ENCODE measurements at regions not wholly inside any gene's neighbourhood (a gene's known extent, or its start where the extent isn't known, plus 50 kb on each side); places are given as distances from the start of the nearest gene placed in this dataset.
A peak's percentile ranks its signal among the peaks of the same experiment; 100 is the strongest.

DNA sequence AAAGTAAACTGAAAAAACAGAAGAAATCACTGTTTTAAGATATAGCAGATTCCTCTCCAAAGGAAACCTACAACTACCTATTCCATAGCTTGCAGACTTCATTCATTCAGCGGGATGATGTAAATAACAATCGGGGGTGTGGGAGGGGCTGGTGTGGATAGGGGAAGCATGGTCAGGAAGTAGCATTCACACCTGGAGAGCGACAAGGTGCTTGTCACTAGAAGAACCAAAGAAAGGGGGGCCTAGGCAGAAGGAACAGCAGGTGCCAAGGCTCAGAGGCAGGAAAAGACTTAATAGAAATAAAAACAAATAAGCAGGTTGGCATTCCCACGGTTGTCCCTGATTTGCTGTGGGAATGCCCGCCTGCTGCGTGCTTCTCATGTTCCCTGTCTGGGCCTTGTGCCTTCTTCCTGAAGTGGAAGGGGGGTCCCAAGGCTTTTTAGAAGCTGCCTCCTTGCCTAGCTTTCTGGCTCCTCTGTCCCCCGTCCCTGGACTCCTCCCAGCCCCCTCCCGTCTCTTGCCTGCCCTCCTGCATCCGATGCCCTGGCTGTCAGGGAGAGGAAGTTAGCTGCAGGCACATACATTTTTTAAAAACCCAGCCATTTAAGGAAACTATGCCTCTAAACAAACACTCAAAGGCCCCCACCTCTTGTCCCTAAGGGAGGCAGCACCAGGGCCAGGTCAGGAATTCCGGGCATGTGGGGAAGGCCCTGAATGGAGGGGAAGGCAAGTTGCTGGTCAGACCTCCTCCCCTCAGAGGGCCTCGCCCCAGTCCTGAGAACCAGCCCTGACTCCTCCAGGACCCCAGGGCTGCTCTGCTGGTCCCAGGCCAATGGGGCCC lies 54.7 kb upstream of the PRDM11 start:
- DNase-seq = peak; percentile 5

GRCh38 chr11:45092404-45092785 lies 54.0 kb upstream of the PRDM11 start:
- DNase-seq = no peak

- peak; percentile 28 for DNase-seq
These were observed 53.3 kb upstream of the PRDM11 start for GRCh38 chr11:45092901-45093760.

- peak; percentile 17 for DNase-seq
These were observed 52.5 kb upstream of the PRDM11 start for GRCh38 chr11:45093761-45094455.

GRCh38 chr11:45094958-45095690 lies 51.3 kb upstream of the PRDM11 start:
- no peak for DNase-seq

DNA sequence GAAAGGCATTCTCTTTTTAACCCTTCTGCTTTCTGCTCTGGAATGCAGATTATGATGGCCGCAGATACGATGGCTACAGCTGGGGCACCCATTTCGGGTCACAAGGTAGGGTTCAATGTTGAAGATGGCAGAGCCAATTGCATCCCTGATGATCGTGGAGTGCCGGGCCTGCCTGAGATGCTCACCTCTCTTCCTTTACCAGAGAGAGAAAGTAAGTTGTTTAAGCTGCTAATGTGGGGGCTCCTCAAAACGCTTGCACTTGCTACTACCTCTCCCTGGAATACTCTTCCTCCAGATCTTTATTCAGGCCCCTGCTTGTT lies 50.8 kb upstream of the PRDM11 start:
- no peak for DNase-seq

GRCh38 chr11:45096636-45097035 lies 49.8 kb upstream of the PRDM11 start:
- DNase-seq = no peak

Data from activated CD4-positive, CD25-positive, alpha-beta regulatory T cell treated with anti-CD3 and anti-CD28 coated beads, Interleukin-2, amount 50 U/mL, for 72 hours (primary cell).